C4-2B (cell line): ENCODE measurements at regions not wholly inside any gene's neighbourhood (a gene's known extent, or its start where the extent isn't known, plus 50 kb on each side); places are given as distances from the start of the nearest gene placed in this dataset.

Experiments
- H3K27ac ChIP-seq: fragments of 450-650 bp; 2 replicates; pipeline ENCODE4 v1.5.1; 2017
- CTCF ChIP-seq: fragments of 450-650 bp; conservative IDR thresholded peaks from 2 replicates; pipeline ENCODE4 v1.5.1; 2017; ENCODE audit warnings: mild to moderate bottlenecking
- ZFX ChIP-seq: fragments of 450-650 bp; IDR thresholded peaks from 2 replicates; pipeline ENCODE4 v1.6.1; 2017

- no peak overlapping the region for H3K27ac ChIP-seq
- TF ChIP-seq CTCF (no peak), ZFX (no peak)
These were observed 873.5 kb upstream of the EEF2KMT start for GRCh38 chr16:5971106-5971505.

DNA sequence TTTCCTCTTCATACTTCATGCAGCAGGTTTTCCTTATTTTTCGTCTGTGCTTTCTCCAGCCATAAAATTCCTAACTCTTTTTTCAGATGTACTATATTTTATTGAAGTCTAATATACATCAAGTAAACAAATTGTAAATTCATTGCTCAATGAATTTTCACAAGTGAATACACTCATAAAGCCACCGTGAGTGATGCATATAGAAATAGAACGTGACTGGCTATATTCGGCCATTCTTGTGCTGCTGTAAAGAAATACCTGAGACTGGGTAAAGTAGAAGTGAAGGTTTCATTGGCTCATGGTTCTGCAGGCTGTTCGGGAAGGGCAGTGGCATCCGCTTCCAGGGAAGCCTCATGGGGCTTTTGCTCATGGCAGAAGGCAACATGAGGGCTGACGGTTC lies 868.4 kb upstream of the EEF2KMT start:
- no peak overlapping the region for H3K27ac ChIP-seq
- TF ChIP-seq ZFX (no peak), CTCF (no peak)

- TF ChIP-seq CTCF (no peak), ZFX (no peak)
- H3K27ac ChIP-seq = no peak overlapping the region
These were observed 867.7 kb upstream of the EEF2KMT start for GRCh38 chr16:5965321-5965720.

DNA sequence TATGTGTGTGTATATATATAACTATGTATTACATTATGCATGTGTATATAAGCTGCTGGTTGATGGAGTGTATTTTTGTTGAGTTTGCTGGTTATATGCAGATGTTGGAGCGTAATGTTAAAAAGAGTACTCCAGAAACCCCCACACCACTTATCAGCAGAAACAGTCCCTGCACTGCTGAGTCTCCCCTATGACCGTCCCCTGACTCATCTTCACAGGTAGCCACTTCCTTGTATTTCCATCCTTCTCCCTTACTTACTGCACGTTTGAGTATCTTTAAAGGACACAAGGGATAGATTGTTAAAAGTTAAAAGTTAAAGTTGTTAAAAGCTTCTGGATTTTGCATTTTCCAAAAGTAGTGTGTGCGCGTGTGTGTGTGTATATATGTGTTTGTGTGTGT lies 853.9 kb upstream of the EEF2KMT start:
- TF ChIP-seq CTCF = no peak
- TF ChIP-seq ZFX = no peak
- no peak overlapping the region for H3K27ac ChIP-seq

- no peak for TF ChIP-seq ZFX
- TF ChIP-seq CTCF = no peak
- no peak overlapping the region for H3K27ac ChIP-seq
These were observed 847.4 kb upstream of the EEF2KMT start for GRCh38 chr16:5944971-5945370.

- no peak for TF ChIP-seq ZFX
- no peak for TF ChIP-seq CTCF
- no peak overlapping the region for H3K27ac ChIP-seq
These were observed 841.0 kb upstream of the EEF2KMT start for GRCh38 chr16:5938607-5939006.

DNA sequence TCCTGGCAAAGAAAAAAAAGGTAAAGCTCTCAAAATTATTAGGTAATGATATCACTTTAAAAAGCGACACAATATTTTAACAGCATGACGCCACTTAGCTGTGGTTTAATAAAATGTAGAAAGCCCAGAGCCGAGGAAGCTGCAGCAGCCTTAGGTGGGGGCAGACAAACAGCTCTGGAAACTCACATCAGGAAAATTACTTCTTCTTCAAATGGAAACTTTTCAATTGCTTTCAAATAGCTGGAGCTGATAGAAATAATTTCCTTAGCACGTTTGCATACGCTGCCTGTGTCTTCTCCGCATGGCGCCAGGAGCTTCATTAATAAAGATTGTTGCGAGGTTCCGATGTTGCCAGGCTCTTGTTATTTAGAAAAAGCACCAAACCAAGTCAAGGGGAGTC lies 835.3 kb upstream of the EEF2KMT start:
- TF ChIP-seq ZFX = no peak
- TF ChIP-seq CTCF = no peak

More for the DNA sequence above, 835.3 kb upstream of the EEF2KMT start:
- no peak overlapping the region for H3K27ac ChIP-seq
